Activated CD8-positive, alpha-beta T cell treated with anti-CD3 and anti-CD28 coated beads for 36 hours (primary cell): ENCODE measurements at regions not wholly inside any gene's neighbourhood (a gene's known extent, or its start where the extent isn't known, plus 50 kb on each side); places are given as distances from the start of the nearest gene placed in this dataset.

Experiments used
- ATAC-seq: fragments of 200-7000 bp; cut with Tn5 transposase; one replicate; pipeline ENCODE4 v1.10.0; 2021; ENCODE audit warnings: mild to moderate bottlenecking, moderate library complexity
- CTCF ChIA-PET: fragments of 350-600 bp; sonication (Branson Sonifier 250); formaldehyde crosslinking; loops from one replicate; lab custom pipeline; 2021; ENCODE audit warnings: antibody characterized with exemption; lab: Charles Lee
- POLR2A ChIA-PET: fragments of 350-600 bp; sonication (Branson Sonifier 250); formaldehyde crosslinking; loops from one replicate; lab custom pipeline; 2021; ENCODE audit warnings: antibody characterized with exemption; lab: Charles Lee
- DNase-seq: peaks from one replicate; pipeline ENCODE4 v3.0.0-alpha.2; 2020
- H3K27ac Mint-ChIP-seq: one replicate; pipeline ENCODE4 v1.8.0; 2021; ENCODE audit warnings: mild to moderate bottlenecking, mixed read lengths
- H3K27me3 Mint-ChIP-seq: one replicate; pipeline ENCODE4 v1.8.0; 2021; ENCODE audit warnings: mixed read lengths
- H3K36me3 Mint-ChIP-seq: one replicate; pipeline ENCODE4 v1.8.0; 2021; ENCODE audit warnings: low read depth, mixed read lengths
- H3K4me1 Mint-ChIP-seq: one replicate; pipeline ENCODE4 v1.8.0; 2021; ENCODE audit warnings: low read depth, mixed read lengths
- H3K4me3 Mint-ChIP-seq: one replicate; pipeline ENCODE4 v1.8.0; 2021; ENCODE audit warnings: mild to moderate bottlenecking, moderate library complexity, mixed read lengths
- H3K9me3 Mint-ChIP-seq: one replicate; pipeline ENCODE4 v1.8.0; 2021; ENCODE audit warnings: mixed read lengths
- CTCF ChIP-seq: fragments of 200-600 bp; IDR thresholded peaks from one replicate; pipeline ENCODE4 v1.8.0; 2022; ENCODE audit warnings: antibody characterized with exemption, mild to moderate bottlenecking
- intact Hi-C: fragments of 100-400 bp; cut with micrococcal nuclease; formaldehyde crosslinking; loops from one replicate; pipeline ENCODE4 v1.10.0; 2022

GRCh38 chr2:149815941-149816340 is 228.4 kb upstream of the MMADHC start:
- H3K4me1 Mint-ChIP-seq, result no peaks in the 10 kb centered on the region
- H3K27me3 Mint-ChIP-seq, result no peaks in the 10 kb centered on the region
- H3K36me3 Mint-ChIP-seq, result no peaks in the 10 kb centered on the region
- no peak overlapping the region for H3K27ac Mint-ChIP-seq
- intact Hi-C loops, result no loop called here
- TF ChIP-seq CTCF, result no peak
- no peak for DNase-seq
- POLR2A ChIA-PET, result no interaction called here
- H3K9me3 Mint-ChIP-seq, result no peaks in the 10 kb centered on the region
- CTCF ChIA-PET, result no interaction called here
- no peak for ATAC-seq
- no peak overlapping the region for H3K4me3 Mint-ChIP-seq

- H3K36me3 Mint-ChIP-seq, result no peaks in the 10 kb centered on the region
- intact Hi-C loops, result no loop called here
- H3K9me3 Mint-ChIP-seq, result no peaks in the 10 kb centered on the region
- ChIA-PET CTCF (no interaction called here), POLR2A (no interaction called here)
- no peak overlapping the region for H3K27ac Mint-ChIP-seq
- ATAC-seq, result no peak
- H3K4me1 Mint-ChIP-seq, result no peaks in the 10 kb centered on the region
- no peak overlapping the region for H3K4me3 Mint-ChIP-seq
- no peak for DNase-seq
- TF ChIP-seq CTCF, result no peak
- no peaks in the 10 kb centered on the region for H3K27me3 Mint-ChIP-seq
Observed at GRCh38 chr2:149814901-149815300, 227.3 kb upstream of the MMADHC start.

- ChIA-PET POLR2A (no interaction called here), CTCF (no interaction called here)
- ATAC-seq, result no peak
- Mint-ChIP-seq H3K9me3 (no peaks in the 10 kb centered on the region), H3K36me3 (no peaks in the 10 kb centered on the region), H3K27ac (no peak overlapping the region), H3K4me1 (no peaks in the 10 kb centered on the region), H3K4me3 (no peak overlapping the region), H3K27me3 (no peaks in the 10 kb centered on the region)
- intact Hi-C loops, result no loop called here
- no peak for TF ChIP-seq CTCF
- DNase-seq, result no peak
Observed at GRCh38 chr2:149814049-149814448, 226.5 kb upstream of the MMADHC start.

DNA sequence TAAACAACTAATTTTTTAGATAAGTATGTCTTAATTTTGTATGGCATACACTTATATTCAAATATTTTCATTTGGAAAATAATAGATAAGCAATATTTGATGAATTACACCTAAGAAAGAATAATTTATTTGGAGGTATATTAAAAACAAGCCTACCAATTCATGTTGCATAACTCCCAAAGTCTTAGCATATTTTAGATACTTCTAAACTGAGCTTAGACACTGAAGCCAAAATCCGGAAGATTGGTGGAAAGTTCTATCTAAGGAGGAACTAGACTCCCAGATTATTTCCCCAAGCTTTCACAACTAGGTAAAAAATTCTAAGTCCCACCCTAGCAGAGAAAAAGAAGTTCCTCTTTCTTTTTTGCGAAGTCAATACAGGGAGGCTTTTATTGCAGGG is 221.0 kb upstream of the MMADHC start:
- ChIA-PET CTCF (no interaction called here), POLR2A (no interaction called here)
- no peaks in the 10 kb centered on the region for H3K9me3 Mint-ChIP-seq
- no peak overlapping the region for H3K4me3 Mint-ChIP-seq
- H3K27me3 Mint-ChIP-seq, result no peaks in the 10 kb centered on the region
- no peaks in the 10 kb centered on the region for H3K4me1 Mint-ChIP-seq
- DNase-seq, result no peak
- TF ChIP-seq CTCF, result no peak
- no peak overlapping the region for H3K27ac Mint-ChIP-seq
- intact Hi-C loops, result no loop called here
- ATAC-seq, result no peak
- H3K36me3 Mint-ChIP-seq, result no peaks in the 10 kb centered on the region

DNA sequence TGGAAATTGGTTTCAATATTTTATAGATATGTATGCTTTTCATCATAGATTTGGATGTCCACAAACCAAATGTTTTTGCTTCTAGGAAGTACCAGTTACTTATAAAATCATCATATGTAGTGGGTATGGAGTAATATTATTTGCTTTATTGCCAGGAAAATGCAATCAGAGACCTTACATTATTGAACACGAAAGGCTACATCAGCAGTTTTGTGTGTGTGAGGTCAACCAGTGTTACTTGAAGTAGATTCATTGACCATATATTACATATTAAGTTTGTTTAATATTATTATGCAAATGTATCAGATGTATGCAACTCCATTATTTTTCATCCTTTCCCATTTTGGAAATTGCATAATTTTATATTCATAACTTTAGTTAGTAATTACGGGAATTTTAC is 219.1 kb upstream of the MMADHC start:
- TF ChIP-seq CTCF, result no peak
- ChIA-PET CTCF (no interaction called here), POLR2A (no interaction called here)
- Mint-ChIP-seq H3K27me3 (no peaks in the 10 kb centered on the region), H3K4me1 (no peaks in the 10 kb centered on the region), H3K9me3 (no peaks in the 10 kb centered on the region), H3K27ac (no peak overlapping the region), H3K4me3 (no peak overlapping the region), H3K36me3 (no peaks in the 10 kb centered on the region)
- ATAC-seq, result no peak
- DNase-seq, result no peak
- intact Hi-C loops, result no loop called here
